ENCODE measurements at regions not wholly inside any gene's neighbourhood (a gene's known extent, or its start where the extent isn't known, plus 50 kb on each side); places are given as distances from the start of the nearest gene placed in this dataset.
"Not testable (repeated sequence)": the region's sequence is repeated elsewhere in the genome, so short reads cannot be mapped to it uniquely, and the experiment has no call there.

DNA sequence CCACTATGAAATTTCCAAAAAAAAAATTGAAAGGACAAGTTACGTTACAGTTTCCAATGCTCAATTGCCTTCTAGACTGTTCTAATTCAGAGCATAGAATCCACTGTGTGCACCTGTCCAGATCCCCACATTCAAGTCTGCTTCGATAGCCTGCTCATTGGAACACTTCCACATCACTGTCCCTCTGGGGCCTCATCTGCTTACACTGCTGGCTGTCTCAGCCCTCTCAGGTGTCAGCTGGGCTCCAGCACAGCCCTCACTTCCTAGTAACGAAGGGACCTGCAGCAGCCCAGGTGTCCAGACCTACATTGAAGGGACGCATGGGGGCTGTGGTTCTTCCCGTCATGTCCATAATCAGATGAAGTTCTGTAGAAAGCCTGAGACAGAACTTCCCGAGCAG is 94.3 kb upstream of the EMB start:
- no peak for DNase-seq (ENCODE audit: low spot score)
- CTCF ChIA-PET: no interaction called here
- no peak overlapping the region for H3K4me3 ChIP-seq (ENCODE audit: low read depth, low read length, poor library complexity, severe bottlenecking)
- BruUV-seq (replicated peaks): no TSS peak
- no peaks in the 10 kb centered on the region for H3K4me1 ChIP-seq (ENCODE audit: insufficient read depth, low read length, poor library complexity, severe bottlenecking)
- H3K27ac ChIP-seq (ENCODE audit: low read depth, low read length, poor library complexity, severe bottlenecking): no peak overlapping the region
- H3K36me3 ChIP-seq (ENCODE audit: insufficient read depth, low read length, poor library complexity, severe bottlenecking): no peaks in the 10 kb centered on the region
- TF ChIP-seq EZH2 (IDR thresholded peaks at IDR 0.05; ENCODE audit: borderline replicate concordance, low read depth, low read length, poor library complexity, severe bottlenecking): no peak
- TF ChIP-seq, protein P1, sequence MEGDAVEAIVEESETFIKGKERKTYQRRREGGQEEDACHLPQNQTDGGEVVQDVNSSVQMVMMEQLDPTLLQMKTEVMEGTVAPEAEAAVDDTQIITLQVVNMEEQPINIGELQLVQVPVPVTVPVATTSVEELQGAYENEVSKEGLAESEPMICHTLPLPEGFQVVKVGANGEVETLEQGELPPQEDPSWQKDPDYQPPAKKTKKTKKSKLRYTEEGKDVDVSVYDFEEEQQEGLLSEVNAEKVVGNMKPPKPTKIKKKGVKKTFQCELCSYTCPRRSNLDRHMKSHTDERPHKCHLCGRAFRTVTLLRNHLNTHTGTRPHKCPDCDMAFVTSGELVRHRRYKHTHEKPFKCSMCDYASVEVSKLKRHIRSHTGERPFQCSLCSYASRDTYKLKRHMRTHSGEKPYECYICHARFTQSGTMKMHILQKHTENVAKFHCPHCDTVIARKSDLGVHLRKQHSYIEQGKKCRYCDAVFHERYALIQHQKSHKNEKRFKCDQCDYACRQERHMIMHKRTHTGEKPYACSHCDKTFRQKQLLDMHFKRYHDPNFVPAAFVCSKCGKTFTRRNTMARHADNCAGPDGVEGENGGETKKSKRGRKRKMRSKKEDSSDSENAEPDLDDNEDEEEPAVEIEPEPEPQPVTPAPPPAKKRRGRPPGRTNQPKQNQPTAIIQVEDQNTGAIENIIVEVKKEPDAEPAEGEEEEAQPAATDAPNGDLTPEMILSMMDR (conservative IDR thresholded peaks at IDR 0.05; ENCODE audit: low read depth, low read length): no peak
- POLR2A ChIA-PET (ENCODE audit: low non-redundant PET): no interaction called here
- intact Hi-C loops (cut with micrococcal nuclease; ENCODE audit: unreplicated experiment): no loop called here
- H3K27me3 ChIP-seq (replicated peaks; ENCODE audit: insufficient read depth, low read depth, low read length, poor library complexity): no peaks in the 10 kb centered on the region
- H3K9me3 ChIP-seq (ENCODE audit: low read depth, low read length, poor library complexity, severe bottlenecking): no peaks in the 10 kb centered on the region

DNA sequence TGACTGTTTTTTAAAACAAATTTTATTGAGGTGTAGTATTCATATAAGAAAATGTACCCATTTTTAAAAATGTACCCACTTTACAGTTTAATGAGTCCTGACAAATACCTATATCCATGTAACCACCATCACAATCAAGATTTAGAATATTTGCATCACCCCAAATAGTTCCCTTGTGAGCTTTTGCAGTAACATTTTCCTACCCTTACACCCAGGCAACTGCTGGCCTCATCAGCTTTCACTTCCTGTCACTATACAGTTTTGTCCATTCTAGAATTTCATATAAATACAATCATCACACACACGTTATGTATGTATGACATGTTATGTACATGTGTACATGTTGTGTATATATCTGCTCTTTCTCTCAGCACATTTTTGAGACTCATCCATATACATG is 96.4 kb upstream of the EMB start:
- H3K27ac ChIP-seq (ENCODE audit: low read depth, low read length, poor library complexity, severe bottlenecking); BruUV-seq (replicated peaks); H3K9me3 ChIP-seq (ENCODE audit: low read depth, low read length, poor library complexity, severe bottlenecking); DNase-seq (ENCODE audit: low spot score); intact Hi-C loops (cut with micrococcal nuclease; ENCODE audit: unreplicated experiment); POLR2A ChIA-PET (ENCODE audit: low non-redundant PET); CTCF ChIA-PET; H3K4me1 ChIP-seq (ENCODE audit: insufficient read depth, low read length, poor library complexity, severe bottlenecking); H3K36me3 ChIP-seq (ENCODE audit: insufficient read depth, low read length, poor library complexity, severe bottlenecking); H3K27me3 ChIP-seq (replicated peaks; ENCODE audit: insufficient read depth, low read depth, low read length, poor library complexity); H3K4me3 ChIP-seq (ENCODE audit: low read depth, low read length, poor library complexity, severe bottlenecking): not testable (repeated sequence)

DNA sequence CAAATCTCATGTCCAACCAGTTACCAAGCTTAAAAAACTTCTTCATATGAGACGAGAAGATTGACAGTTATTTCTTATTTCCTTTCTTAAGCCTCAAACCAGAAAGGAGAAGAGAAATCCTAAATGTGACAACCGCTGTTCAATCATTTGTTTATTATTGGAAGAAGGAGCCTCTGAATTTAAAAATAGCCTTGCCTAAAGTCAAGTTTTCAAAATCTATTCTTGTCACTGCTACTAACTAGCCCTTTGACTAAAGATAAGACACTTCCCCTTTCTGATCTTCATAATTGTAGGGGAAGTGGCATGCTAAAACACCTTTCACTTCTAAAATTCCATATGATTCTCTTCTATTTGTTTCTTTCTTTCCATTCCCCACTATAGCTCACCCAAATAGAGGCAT is 106.2 kb upstream of the EMB start:
- DNase-seq (ENCODE audit: low spot score): no peak
- ChIA-PET CTCF (no interaction called here), POLR2A (ENCODE audit: low non-redundant PET) (no interaction called here)
- H3K27me3 ChIP-seq (replicated peaks; ENCODE audit: insufficient read depth, low read depth, low read length, poor library complexity): no peaks in the 10 kb centered on the region
- no TSS peak for BruUV-seq (replicated peaks)
- no peaks in the 10 kb centered on the region for H3K4me1 ChIP-seq (ENCODE audit: insufficient read depth, low read length, poor library complexity, severe bottlenecking)
- H3K9me3 ChIP-seq (ENCODE audit: low read depth, low read length, poor library complexity, severe bottlenecking): no peaks in the 10 kb centered on the region
- intact Hi-C loops (cut with micrococcal nuclease; ENCODE audit: unreplicated experiment): no loop called here
- H3K4me3 ChIP-seq (ENCODE audit: low read depth, low read length, poor library complexity, severe bottlenecking): no peak overlapping the region
- H3K36me3 ChIP-seq (ENCODE audit: insufficient read depth, low read length, poor library complexity, severe bottlenecking): no peaks in the 10 kb centered on the region
- no peak overlapping the region for H3K27ac ChIP-seq (ENCODE audit: low read depth, low read length, poor library complexity, severe bottlenecking)
- TF ChIP-seq, protein P1 (conservative IDR thresholded peaks at IDR 0.05; ENCODE audit: low read depth, low read length): no peak
- no peak for TF ChIP-seq EZH2 (IDR thresholded peaks at IDR 0.05; ENCODE audit: borderline replicate concordance, low read depth, low read length, poor library complexity, severe bottlenecking)

DNA sequence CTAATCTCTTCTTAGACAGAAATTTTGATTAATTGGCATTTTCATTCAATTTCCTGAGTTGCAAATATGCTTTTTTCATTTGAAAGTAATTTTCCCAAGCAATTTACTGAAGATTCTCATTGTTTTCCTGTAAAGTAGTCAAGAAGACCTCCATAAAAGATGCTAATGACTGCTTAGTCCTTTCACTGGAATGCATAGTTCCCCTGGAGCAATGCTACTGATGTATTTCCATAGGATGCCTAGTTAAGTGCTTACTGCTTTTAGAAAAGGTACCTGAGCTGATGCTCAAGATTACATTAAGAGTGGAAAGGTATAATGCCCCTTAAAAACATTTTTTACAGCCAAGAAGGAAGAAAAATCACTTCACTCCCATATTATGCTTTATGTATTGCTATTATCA is 109.2 kb upstream of the EMB start:
- Histone ChIP-seq H3K27me3 (replicated peaks; ENCODE audit: insufficient read depth, low read depth, low read length, poor library complexity) (no peaks in the 10 kb centered on the region), H3K36me3 (ENCODE audit: insufficient read depth, low read length, poor library complexity, severe bottlenecking) (no peaks in the 10 kb centered on the region), H3K4me1 (ENCODE audit: insufficient read depth, low read length, poor library complexity, severe bottlenecking) (no peaks in the 10 kb centered on the region), H3K27ac (ENCODE audit: low read depth, low read length, poor library complexity, severe bottlenecking) (no peak overlapping the region), H3K4me3 (ENCODE audit: low read depth, low read length, poor library complexity, severe bottlenecking) (no peak overlapping the region), H3K9me3 (ENCODE audit: low read depth, low read length, poor library complexity, severe bottlenecking) (no peaks in the 10 kb centered on the region)
- intact Hi-C loops (cut with micrococcal nuclease; ENCODE audit: unreplicated experiment): no loop called here
- POLR2A ChIA-PET (ENCODE audit: low non-redundant PET): no interaction called here
- no peak for DNase-seq (ENCODE audit: low spot score)
- CTCF ChIA-PET: no interaction called here
- BruUV-seq (replicated peaks): no TSS peak
- no peak for TF ChIP-seq EZH2 (IDR thresholded peaks at IDR 0.05; ENCODE audit: borderline replicate concordance, low read depth, low read length, poor library complexity, severe bottlenecking)
- TF ChIP-seq, protein P1 (conservative IDR thresholded peaks at IDR 0.05; ENCODE audit: low read depth, low read length): no peak
